ENCODE measurements at regions not wholly inside any gene's neighbourhood (a gene's known extent, or its start where the extent isn't known, plus 50 kb on each side); places are given as distances from the start of the nearest gene placed in this dataset.

GRCh38 chr10:110399106-110399964, 94.6 kb upstream of the SMNDC1 start:
- TF ChIP-seq HDAC6 (IDR thresholded peaks at IDR 0.05; ENCODE audit: low read depth, low read length) (no peak), MTA3 (IDR thresholded peaks at IDR 0.05; ENCODE audit: borderline replicate concordance) (no peak), HNRNPH1 (optimal IDR thresholded peaks at IDR 0.05; ENCODE audit: low read depth, low read length) (no peak), ZNF764 (CRISPR knock-in tag; IDR thresholded peaks at IDR 0.05; ENCODE audit: low read depth) (no peak), CEBPB (tag; IDR thresholded peaks at IDR 0.05) (no peak), RFX5 (IDR thresholded peaks at IDR 0.05; ENCODE audit: low read depth, low read length) (no peak), BRF1 (IDR thresholded peaks at IDR 0.05; ENCODE audit: borderline replicate concordance, extremely low read depth, insufficient read length) (no peak), EZH2 (IDR thresholded peaks at IDR 0.05; ENCODE audit: borderline replicate concordance, low read depth, low read length) (no peak), TOE1 (IDR thresholded peaks at IDR 0.05; ENCODE audit: borderline replicate concordance) (no peak), TOE1 (CRISPR knock-in tag; IDR thresholded peaks at IDR 0.05; ENCODE audit: borderline replicate concordance, low read depth) (no peak), RAD51 (IDR thresholded peaks at IDR 0.05; ENCODE audit: borderline replicate concordance, low read depth) (no peak)
- TF ChIP-seq, protein P1, sequence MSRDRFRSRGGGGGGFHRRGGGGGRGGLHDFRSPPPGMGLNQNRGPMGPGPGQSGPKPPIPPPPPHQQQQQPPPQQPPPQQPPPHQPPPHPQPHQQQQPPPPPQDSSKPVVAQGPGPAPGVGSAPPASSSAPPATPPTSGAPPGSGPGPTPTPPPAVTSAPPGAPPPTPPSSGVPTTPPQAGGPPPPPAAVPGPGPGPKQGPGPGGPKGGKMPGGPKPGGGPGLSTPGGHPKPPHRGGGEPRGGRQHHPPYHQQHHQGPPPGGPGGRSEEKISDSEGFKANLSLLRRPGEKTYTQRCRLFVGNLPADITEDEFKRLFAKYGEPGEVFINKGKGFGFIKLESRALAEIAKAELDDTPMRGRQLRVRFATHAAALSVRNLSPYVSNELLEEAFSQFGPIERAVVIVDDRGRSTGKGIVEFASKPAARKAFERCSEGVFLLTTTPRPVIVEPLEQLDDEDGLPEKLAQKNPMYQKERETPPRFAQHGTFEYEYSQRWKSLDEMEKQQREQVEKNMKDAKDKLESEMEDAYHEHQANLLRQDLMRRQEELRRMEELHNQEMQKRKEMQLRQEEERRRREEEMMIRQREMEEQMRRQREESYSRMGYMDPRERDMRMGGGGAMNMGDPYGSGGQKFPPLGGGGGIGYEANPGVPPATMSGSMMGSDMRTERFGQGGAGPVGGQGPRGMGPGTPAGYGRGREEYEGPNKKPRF (IDR thresholded peaks at IDR 0.05; ENCODE audit: low read depth, low read length) = no peak
- TF ChIP-seq, protein P2, sequence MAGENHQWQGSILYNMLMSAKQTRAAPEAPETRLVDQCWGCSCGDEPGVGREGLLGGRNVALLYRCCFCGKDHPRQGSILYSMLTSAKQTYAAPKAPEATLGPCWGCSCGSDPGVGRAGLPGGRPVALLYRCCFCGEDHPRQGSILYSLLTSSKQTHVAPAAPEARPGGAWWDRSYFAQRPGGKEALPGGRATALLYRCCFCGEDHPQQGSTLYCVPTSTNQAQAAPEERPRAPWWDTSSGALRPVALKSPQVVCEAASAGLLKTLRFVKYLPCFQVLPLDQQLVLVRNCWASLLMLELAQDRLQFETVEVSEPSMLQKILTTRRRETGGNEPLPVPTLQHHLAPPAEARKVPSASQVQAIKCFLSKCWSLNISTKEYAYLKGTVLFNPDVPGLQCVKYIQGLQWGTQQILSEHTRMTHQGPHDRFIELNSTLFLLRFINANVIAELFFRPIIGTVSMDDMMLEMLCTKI (IDR thresholded peaks at IDR 0.05; ENCODE audit: partially characterized antibody) = no peak
- TF ChIP-seq, protein P3, sequence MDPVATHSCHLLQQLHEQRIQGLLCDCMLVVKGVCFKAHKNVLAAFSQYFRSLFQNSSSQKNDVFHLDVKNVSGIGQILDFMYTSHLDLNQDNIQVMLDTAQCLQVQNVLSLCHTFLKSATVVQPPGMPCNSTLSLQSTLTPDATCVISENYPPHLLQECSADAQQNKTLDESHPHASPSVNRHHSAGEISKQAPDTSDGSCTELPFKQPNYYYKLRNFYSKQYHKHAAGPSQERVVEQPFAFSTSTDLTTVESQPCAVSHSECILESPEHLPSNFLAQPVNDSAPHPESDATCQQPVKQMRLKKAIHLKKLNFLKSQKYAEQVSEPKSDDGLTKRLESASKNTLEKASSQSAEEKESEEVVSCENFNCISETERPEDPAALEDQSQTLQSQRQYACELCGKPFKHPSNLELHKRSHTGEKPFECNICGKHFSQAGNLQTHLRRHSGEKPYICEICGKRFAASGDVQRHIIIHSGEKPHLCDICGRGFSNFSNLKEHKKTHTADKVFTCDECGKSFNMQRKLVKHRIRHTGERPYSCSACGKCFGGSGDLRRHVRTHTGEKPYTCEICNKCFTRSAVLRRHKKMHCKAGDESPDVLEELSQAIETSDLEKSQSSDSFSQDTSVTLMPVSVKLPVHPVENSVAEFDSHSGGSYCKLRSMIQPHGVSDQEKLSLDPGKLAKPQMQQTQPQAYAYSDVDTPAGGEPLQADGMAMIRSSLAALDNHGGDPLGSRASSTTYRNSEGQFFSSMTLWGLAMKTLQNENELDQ (CRISPR knock-in tag; IDR thresholded peaks at IDR 0.05; ENCODE audit: borderline replicate concordance) = no peak

Measured in K562 (cell line).